ENCODE measurements at regions not wholly inside any gene's neighbourhood (a gene's known extent, or its start where the extent isn't known, plus 50 kb on each side); places are given as distances from the start of the nearest gene placed in this dataset.

GRCh38 chr10:130486906-130487305, 350.7 kb downstream of the GLRX3 start:
- no peak for DNase-seq (ENCODE audit: low read depth)

- no peak for DNase-seq (ENCODE audit: low read depth)
Measured at GRCh38 chr10:130487566-130487965, 351.4 kb downstream of the GLRX3 start.

GRCh38 chr10:130489891-130490290, 353.7 kb downstream of the GLRX3 start:
- no peak for DNase-seq (ENCODE audit: low read depth)

DNA sequence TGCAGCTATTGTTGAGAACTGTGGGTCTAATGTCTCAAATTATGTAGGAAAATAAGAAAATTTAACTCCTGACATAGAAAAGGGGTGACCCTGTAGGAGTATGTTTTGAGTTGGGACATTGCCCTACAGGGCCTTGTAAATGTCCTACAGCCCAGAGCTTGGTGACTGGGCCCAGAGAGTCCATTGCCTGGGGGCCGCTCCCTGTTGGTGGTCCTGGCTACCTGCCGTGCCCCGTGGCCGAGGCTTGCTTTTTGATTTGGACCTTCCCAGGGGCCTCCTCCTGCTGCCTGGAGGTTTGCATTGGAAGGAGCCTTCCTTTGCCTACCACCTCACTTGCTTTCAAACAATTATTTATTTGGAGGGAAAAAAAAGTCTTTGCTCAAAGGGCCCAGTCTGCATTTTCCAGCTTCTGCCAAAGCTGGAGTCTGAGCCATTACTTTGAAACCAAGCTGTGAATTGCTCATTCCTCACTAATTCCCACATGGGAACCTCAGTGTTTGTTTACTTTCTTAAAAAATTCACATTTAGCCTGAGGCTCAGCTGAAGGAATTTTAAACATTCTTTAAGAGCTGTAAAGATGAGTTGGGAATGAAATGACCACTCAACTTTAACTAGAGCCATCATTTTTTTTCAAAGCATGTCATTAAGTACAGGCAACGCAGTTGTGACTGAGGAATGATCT, 355.0 kb downstream of the GLRX3 start:
- DNase-seq (ENCODE audit: low read depth) = no peak

DNA sequence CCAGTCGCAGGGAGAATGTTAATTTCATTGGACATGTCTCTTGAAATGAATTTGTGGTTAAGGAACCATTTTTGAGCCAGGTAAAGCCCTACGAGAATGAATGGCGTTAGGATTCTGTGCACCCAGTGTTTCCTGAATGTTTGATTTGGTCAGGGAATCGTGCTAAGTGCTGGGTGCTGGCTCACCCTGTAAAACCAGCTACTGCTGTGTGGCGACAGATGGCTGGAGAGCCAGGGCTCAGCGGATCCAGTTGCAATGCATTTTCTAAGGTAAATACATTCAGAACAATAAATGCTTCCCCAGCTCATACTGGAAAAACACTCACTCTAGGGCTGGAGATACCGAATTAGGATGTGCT, 355.5 kb downstream of the GLRX3 start:
- no peak for DNase-seq (ENCODE audit: low read depth)

GRCh38 chr10:130492266-130492934, 356.2 kb downstream of the GLRX3 start:
- DNase-seq (ENCODE audit: low read depth) = no peak

GRCh38 chr10:130493021-130493420, 356.8 kb downstream of the GLRX3 start:
- no peak for DNase-seq (ENCODE audit: low read depth)

DNA sequence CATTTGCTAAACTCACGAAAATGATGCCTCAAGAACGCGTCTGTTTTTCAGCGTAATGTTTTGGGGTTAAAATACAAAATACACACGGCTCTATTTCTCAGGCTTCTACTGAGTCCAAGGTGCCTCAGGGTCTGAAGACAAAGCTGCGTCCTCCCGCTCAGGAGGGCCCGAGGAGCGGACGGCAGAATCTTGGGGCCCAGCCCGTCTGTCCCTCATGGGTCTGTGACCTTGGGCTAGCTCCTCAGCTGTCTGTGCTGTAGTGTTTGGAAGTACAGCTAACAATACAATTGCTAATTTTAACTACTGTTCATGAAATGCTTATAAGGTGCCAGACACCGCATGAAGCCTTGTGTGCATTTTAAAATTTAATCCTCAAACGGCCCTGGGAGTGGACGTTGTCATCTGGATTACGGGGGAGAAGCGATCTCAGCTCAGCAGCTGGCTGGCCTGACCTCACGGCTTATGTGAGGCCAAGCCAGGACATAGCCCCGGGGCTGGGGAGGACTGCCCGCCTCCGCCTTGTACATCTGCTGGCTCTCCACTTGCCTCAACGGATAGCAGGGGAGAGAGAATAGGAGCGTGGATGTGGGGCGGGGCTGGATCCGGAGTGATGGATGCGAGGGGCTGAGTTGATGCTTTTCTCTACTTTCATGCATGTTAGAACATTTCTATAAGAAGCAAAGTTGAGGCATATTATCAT, 357.4 kb downstream of the GLRX3 start:
- DNase-seq (ENCODE audit: low read depth) = no peak

- DNase-seq (ENCODE audit: low read depth) = no peak
Measured at GRCh38 chr10:130495116-130495862, 359.1 kb downstream of the GLRX3 start.

DNA sequence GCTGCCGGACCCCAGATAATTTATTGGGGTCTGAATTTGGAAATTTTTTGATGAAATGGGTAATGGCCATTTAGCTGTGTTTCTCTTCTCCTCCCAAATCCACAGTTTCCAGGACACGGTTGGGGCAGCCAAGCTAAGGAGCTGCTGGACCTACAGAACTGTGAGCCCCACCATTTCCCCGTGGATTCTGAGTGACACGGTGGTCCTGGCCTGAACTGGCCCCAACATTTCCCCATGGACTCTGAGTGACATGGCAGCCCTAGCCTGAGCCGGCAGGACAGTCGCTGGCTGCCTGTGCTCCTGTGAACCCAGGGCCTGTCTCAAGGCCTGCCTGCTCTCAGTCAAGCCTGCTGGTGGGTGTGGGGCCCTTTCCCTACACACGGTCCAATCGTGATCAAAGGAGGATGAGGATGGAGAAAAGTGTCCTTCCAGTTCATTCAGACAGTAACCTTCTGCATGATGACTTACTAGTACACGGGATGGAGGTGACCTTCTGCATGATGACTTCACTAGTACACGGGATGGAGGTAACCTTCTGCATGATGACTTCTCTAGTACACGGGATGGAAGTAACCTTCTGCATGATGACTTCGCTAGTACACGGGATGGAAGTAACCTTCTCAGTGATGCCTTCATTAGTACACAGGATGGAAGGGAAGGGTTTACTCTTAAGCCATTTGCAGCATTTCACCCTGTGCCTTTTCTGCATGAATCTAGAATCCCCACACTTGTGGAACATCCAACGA, 359.9 kb downstream of the GLRX3 start:
- DNase-seq (ENCODE audit: low read depth) = no peak

GRCh38 chr10:130497056-130498010, 361.1 kb downstream of the GLRX3 start:
- DNase-seq (ENCODE audit: low read depth) = no peak

GRCh38 chr10:130498042-130498441, 361.9 kb downstream of the GLRX3 start:
- no peak for DNase-seq (ENCODE audit: low read depth)

GRCh38 chr10:130498934-130499333, 362.7 kb downstream of the GLRX3 start:
- DNase-seq (ENCODE audit: low read depth) = no peak

DNA sequence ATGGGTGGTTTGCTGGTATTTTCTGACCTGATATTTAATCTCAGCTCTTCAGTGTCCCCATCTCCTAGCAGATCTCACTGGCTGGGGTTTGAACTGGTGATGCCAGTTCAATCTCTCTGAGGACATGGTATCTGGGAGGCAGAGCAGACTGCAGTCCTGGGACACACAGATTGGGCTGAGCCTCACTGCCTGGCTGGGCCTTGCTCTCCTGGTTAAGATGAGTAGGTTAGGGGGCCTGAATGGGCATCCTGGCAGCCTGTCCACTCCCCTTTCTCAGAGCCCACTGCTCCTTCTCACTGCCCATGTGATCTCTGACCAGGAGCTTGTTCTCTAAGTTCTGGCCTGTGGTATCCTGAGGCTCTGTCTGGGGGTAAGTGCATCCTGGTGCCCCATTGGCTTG, 363.4 kb downstream of the GLRX3 start:
- no peak for DNase-seq (ENCODE audit: low read depth)

DNA sequence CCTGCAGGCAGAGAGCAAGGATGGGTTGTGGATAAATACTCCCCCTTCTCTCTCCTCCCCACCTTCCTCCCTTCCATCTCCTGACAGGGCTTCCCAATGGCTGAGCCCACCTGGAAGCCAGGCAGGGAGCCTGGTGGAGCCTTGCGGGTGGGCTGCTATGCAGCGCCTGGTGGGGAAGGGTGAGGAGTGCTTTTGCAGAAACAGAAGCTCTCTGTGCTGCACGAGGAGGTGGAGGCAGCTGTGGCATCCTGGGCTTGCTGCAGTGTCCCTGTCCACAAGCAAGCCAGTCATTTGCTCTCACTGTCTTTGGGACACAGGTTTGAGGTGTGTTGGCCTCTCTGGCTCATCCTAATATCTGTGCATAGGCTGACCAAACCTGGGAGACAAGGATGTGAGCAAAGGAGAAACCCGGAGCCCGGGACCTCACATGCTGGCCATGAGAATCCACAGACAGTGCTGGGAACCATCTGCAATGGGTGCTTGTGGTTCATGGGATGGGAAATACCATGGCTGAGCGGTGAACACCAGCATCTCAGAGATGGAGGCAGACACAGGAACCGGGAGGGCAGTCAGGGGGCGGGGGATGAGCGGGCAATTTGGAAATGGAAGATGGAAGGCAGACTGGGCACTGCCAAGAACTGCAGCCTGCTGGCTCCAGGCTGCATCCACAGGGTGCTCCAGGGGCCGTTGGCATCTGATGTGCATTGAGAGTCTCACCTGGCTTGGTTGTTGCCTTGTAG, 364.2 kb downstream of the GLRX3 start:
- no peak for DNase-seq (ENCODE audit: low read depth)

- no peak for DNase-seq (ENCODE audit: low read depth)
Measured at GRCh38 chr10:130507461-130507860, 371.3 kb downstream of the GLRX3 start.

GRCh38 chr10:130509881-130510689, 373.9 kb downstream of the GLRX3 start:
- DNase-seq (ENCODE audit: low read depth) = no peak

GRCh38 chr10:130510755-130511154, 374.6 kb downstream of the GLRX3 start:
- no peak for DNase-seq (ENCODE audit: low read depth)

DNA sequence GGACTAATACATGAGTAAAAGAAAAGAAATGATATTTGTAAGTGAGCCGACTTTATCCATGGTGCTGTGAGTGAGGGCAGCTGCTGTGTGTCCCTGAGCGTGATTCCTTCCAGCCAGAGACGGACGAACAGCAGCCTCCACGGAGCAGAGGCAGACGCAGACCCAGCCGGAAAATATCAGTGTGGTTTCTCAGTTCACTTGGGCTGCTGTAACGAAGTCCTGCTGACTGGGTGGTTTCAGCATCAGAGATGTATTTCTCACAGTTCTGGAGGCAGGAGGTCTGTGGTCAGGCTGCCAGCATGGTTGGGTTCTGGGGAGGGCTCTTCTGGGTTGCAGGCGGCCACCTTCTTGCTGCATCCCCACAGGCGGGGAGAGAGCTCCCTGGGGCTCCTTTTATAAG, 375.6 kb downstream of the GLRX3 start:
- DNase-seq (ENCODE audit: low read depth) = no peak
